GM12892 (cell line): ENCODE measurements at regions not wholly inside any gene's neighbourhood (a gene's known extent, or its start where the extent isn't known, plus 50 kb on each side); places are given as distances from the start of the nearest gene placed in this dataset.

Experiments used
- POLR2A ChIP-seq: IDR thresholded peaks from 2 replicates; pipeline ENCODE4 v1.6.1; 2011; ENCODE audit warnings: low read depth, low read length, control low read depth
- POLR2AphosphoS5 ChIP-seq: IDR thresholded peaks from 2 replicates; pipeline ENCODE4 v1.6.1; 2011; ENCODE audit warnings: low read depth, low read length, control low read depth
- TAF1 ChIP-seq: IDR thresholded peaks from 2 replicates; pipeline ENCODE4 v1.6.1; 2011; ENCODE audit warnings: low read depth, mild to moderate bottlenecking, control low read depth, low read length, borderline replicate concordance

GRCh38 chr5:4797445-4797844, 342.7 kb upstream of the ADAMTS16 start:
- TF ChIP-seq POLR2A (no peak), POLR2AphosphoS5 (no peak), TAF1 (no peak)
